ENCODE measurements at regions not wholly inside any gene's neighbourhood (a gene's known extent, or its start where the extent isn't known, plus 50 kb on each side); places are given as distances from the start of the nearest gene placed in this dataset.
"Not testable (repeated sequence)": the region's sequence is repeated elsewhere in the genome, so short reads cannot be mapped to it uniquely, and the experiment has no call there.

- no peak for DNase-seq
Observed at GRCh38 chr6:155791891-155792290, 336.3 kb upstream of the NOX3 start.

- no peak for DNase-seq
Observed at GRCh38 chr6:155791186-155791585, 335.5 kb upstream of the NOX3 start.

- no peak for DNase-seq
Observed at GRCh38 chr6:155787168-155787567, 331.5 kb upstream of the NOX3 start.

GRCh38 chr6:155786528-155786927 is 330.9 kb upstream of the NOX3 start:
- DNase-seq = no peak

GRCh38 chr6:155782739-155783459 is 327.3 kb upstream of the NOX3 start:
- no peak for DNase-seq

GRCh38 chr6:155782320-155782731 is 326.7 kb upstream of the NOX3 start:
- no peak for DNase-seq

GRCh38 chr6:155779456-155779855 is 323.8 kb upstream of the NOX3 start:
- DNase-seq = no peak

- no peak for DNase-seq
Observed at GRCh38 chr6:155778336-155778735, 322.7 kb upstream of the NOX3 start.

GRCh38 chr6:155771822-155772221 is 316.2 kb upstream of the NOX3 start:
- DNase-seq = no peak

GRCh38 chr6:155770856-155771255 is 315.2 kb upstream of the NOX3 start:
- no peak for DNase-seq

- no peak for DNase-seq
Observed at GRCh38 chr6:155770313-155770712, 314.7 kb upstream of the NOX3 start.

- no peak for DNase-seq
Observed at GRCh38 chr6:155765275-155766194, 309.9 kb upstream of the NOX3 start.

GRCh38 chr6:155762649-155763048 is 307.0 kb upstream of the NOX3 start:
- no peak for DNase-seq

GRCh38 chr6:155755452-155755851 is 299.8 kb upstream of the NOX3 start:
- no peak for DNase-seq

- not testable (repeated sequence) for DNase-seq
Observed at GRCh38 chr6:155748778-155749177, 293.1 kb upstream of the NOX3 start.

GRCh38 chr6:155747491-155747890 is 291.9 kb upstream of the NOX3 start:
- DNase-seq = no peak

GRCh38 chr6:155740781-155741399 is 285.3 kb upstream of the NOX3 start:
- no peak for DNase-seq

GRCh38 chr6:155738602-155739105 is 283.0 kb upstream of the NOX3 start:
- no peak for DNase-seq

GRCh38 chr6:155717374-155717773 is 261.7 kb upstream of the NOX3 start:
- no peak for DNase-seq

GRCh38 chr6:155710704-155711103 is 255.1 kb upstream of the NOX3 start:
- DNase-seq = no peak

- no peak for DNase-seq
Observed at GRCh38 chr6:155709262-155709661, 253.6 kb upstream of the NOX3 start.

GRCh38 chr6:155708100-155708499 is 252.5 kb upstream of the NOX3 start:
- no peak for DNase-seq

- no peak for DNase-seq
Observed at GRCh38 chr6:155706806-155707205, 251.2 kb upstream of the NOX3 start.

Data from stimulated activated CD4-positive, alpha-beta T cell treated with anti-CD3 and anti-CD28 coated beads, Interleukin-2, amount 100 ng/mL, for 48 hours (primary cell).